Upper lobe of left lung (tissue), 6 donors: ENCODE measurements at regions not wholly inside any gene's neighbourhood (a gene's known extent, or its start where the extent isn't known, plus 50 kb on each side); places are given as distances from the start of the nearest gene placed in this dataset.

Experiments
- ATAC-seq, 2 donors: fragments of 200-7000 bp; cut with Tn5 transposase; one replicate each; pipeline ENCODE4 v1.9.1; 2022; ENCODE audit warnings: mild to moderate bottlenecking in 2 of 2, moderate library complexity in 2 of 2; ENCODE audit not compliant: low FRiP score in 2 of 2
- DNase-seq, 2 donors: peaks; one replicate each; pipeline ENCODE4 v3.0.0-alpha.2; 2019 to 2020
- H3K27ac ChIP-seq, 4 donors: fragments of 200-600 bp; sonication (generic); one replicate each; pipeline ENCODE4 v1.5.1; 2016 to 2019
- H3K27me3 ChIP-seq, 4 donors: fragments of 200-600 bp; sonication (generic); one replicate each; pipeline ENCODE4 v1.5.1; 2017 to 2019
- H3K36me3 ChIP-seq, 4 donors: fragments of 200-600 bp; sonication (generic); one replicate each; pipeline ENCODE4 v1.5.1; 2016 to 2019
- H3K4me1 ChIP-seq, 4 donors: fragments of 200-600 bp; sonication (generic); one replicate each; pipeline ENCODE4 v1.5.1; 2018 to 2019
- H3K4me3 ChIP-seq, 4 donors: fragments of 200-600 bp; sonication (generic); one replicate each; pipeline ENCODE4 v1.5.1; 2017 to 2019; ENCODE audit warnings: mild to moderate bottlenecking in 2 of 4, moderate library complexity in 1 of 4
- H3K9me3 ChIP-seq, 4 donors: fragments of 200-600 bp; sonication (generic); one replicate each; pipeline ENCODE4 v1.5.1; 2018 to 2019
- EP300 ChIP-seq, 4 donors: sonication (generic); formaldehyde crosslinking; IDR thresholded peaks; one replicate each; pipeline ENCODE4 v1.5.1; 2017; ENCODE audit warnings: antibody characterized with exemption in 4 of 4, control low read depth in 2 of 4
- POLR2A ChIP-seq, 4 donors: fragments of 450-650 bp; IDR thresholded peaks; one replicate each; pipeline ENCODE4 v1.5.1; 2016 to 2017; ENCODE audit warnings: antibody characterized with exemption in 4 of 4, mild to moderate bottlenecking in 2 of 4
- POLR2AphosphoS5 ChIP-seq, 2 donors: sonication (generic); formaldehyde crosslinking; IDR thresholded peaks; one replicate each; pipeline ENCODE4 v1.5.1; 2017; ENCODE audit warnings: antibody characterized with exemption in 2 of 2
- WGBS, 2 donors: methylation state at CpG; one replicate each; pipeline ENCODE4 v1.1.5; 2017 to 2018; 5-methylcytosine and 5-hydroxymethylcytosine counted together
- TF ChIP-seq, protein P1 (sequence below), 6 experiments: fragments of 450-650 bp in 4 of 6; fragments of 200-600 bp in 2 of 6; sonication (generic) in 2 of 6; IDR thresholded peaks; one replicate each; pipeline ENCODE4 v1.5.1; 2016 to 2019; ENCODE audit warnings: antibody characterized with exemption in 6 of 6
- donor health status: DM: no; HTN: no; CAD: no; lungs with moderate emphysema.
- donor health status: DM: no; HTN: yes; CAD: no; lungs with severe emphysema.

DNA sequence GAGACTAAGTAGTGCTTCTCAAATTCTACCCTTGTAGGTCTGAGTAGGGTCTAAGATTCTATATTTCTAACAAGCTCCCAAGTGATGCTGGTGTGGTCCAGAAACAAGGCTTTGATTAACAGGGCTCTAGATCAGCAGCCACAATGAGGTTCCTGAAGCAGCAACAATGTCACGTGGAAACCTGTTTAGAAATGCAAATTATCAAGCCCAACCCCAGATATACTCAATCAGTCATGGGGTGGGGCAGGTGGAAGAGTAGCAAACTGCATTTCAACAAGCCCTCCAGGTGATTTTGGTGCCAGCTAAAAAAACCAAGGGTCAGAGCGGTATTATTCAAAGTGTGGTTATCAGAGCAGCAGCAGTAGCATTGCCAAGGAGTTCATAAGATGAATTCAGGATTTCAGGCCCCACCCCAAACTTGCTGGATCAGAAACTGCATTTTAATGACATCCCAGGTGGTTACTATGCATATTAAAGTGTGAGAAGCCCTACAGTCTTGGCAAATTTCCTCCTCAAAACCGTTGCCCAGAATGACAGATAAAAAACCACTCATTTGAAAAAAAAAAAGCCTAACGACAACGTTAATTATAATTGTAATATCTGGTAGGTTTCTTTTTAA, 199.2 kb downstream of the AHR start:
- Histone ChIP-seq H3K36me3 (no peaks in the 10 kb centered on the region), H3K27me3 (no peaks in the 10 kb centered on the region), H3K4me1 (peaks cover 0 to 5% (median 1%) of the 10 kb centered on the region in 4 donors), H3K4me3 (no peak overlapping the region), H3K27ac (no peak overlapping the region), H3K9me3 (no peaks in the 10 kb centered on the region)
- ATAC-seq (no peak), DNase-seq (no peak)
- WGBS, 2 donors: 69 to 78% methylated on average over 5 of the region's 5 CpGs
- TF ChIP-seq, protein P1, sequence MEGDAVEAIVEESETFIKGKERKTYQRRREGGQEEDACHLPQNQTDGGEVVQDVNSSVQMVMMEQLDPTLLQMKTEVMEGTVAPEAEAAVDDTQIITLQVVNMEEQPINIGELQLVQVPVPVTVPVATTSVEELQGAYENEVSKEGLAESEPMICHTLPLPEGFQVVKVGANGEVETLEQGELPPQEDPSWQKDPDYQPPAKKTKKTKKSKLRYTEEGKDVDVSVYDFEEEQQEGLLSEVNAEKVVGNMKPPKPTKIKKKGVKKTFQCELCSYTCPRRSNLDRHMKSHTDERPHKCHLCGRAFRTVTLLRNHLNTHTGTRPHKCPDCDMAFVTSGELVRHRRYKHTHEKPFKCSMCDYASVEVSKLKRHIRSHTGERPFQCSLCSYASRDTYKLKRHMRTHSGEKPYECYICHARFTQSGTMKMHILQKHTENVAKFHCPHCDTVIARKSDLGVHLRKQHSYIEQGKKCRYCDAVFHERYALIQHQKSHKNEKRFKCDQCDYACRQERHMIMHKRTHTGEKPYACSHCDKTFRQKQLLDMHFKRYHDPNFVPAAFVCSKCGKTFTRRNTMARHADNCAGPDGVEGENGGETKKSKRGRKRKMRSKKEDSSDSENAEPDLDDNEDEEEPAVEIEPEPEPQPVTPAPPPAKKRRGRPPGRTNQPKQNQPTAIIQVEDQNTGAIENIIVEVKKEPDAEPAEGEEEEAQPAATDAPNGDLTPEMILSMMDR (IDR thresholded peaks at IDR 0.05): no peak
- no peak for TF ChIP-seq EP300 (IDR thresholded peaks at IDR 0.05)
- no peak for TF ChIP-seq POLR2AphosphoS5 (IDR thresholded peaks at IDR 0.05)
- no peak for TF ChIP-seq POLR2A (IDR thresholded peaks at IDR 0.05)

DNA sequence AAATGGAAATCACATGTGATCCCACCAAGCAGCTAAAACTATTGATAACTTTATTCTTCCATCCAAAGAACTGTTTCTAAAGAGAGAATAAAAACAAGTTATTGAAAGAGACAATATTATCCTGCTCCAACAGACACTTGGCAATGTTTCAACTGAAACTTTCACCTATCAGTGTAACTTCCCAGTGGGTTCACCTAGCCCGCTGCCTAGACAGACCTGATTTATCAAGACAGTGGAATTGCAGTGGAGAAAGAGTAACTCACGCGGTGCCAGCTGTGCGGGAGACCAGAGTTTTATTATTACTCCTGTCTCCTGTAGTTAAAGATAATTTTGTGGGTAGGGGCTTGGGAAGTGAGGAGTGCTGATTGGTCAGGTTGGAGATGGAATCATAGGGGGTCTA, 199.8 kb downstream of the AHR start:
- Histone ChIP-seq H3K9me3 (no peaks in the 10 kb centered on the region), H3K4me3 (no peak overlapping the region), H3K27ac (no peak overlapping the region), H3K36me3 (no peaks in the 10 kb centered on the region), H3K27me3 (no peaks in the 10 kb centered on the region), H3K4me1 (peaks cover 0 to 5% (median 1%) of the 10 kb centered on the region in 4 donors)
- DNase-seq (no peak), ATAC-seq (no peak)
- 89 to 94% methylated on average over 4 of the region's 4 CpGs for WGBS, 2 donors
- TF ChIP-seq POLR2A (IDR thresholded peaks at IDR 0.05) (no peak), POLR2AphosphoS5 (IDR thresholded peaks at IDR 0.05) (no peak)
- TF ChIP-seq, protein P1 (IDR thresholded peaks at IDR 0.05): no peak

DNA sequence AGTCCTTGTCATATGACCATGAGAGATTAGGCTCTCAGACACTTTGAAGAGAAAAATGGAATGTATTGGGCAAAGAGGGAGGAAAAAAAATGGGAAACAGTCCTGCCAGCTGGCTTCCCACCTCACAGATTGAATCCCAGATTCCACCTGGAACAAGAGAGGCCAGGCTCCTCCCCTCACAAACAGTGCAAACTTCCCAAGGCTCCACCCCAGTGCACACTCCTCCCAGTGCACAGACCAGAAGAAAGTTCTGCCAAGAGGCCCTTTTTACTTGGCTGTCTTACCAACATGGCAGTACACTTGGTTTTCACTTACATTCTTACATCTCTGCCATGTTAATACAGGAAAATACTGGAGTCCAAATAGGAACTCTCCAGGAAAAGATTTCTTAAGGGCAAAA, 202.3 kb downstream of the AHR start:
- no peaks in the 10 kb centered on the region for H3K27me3 ChIP-seq
- no peak for DNase-seq
- TF ChIP-seq POLR2A (IDR thresholded peaks at IDR 0.05) (no peak), POLR2AphosphoS5 (IDR thresholded peaks at IDR 0.05) (no peak), EP300 (IDR thresholded peaks at IDR 0.05) (no peak)
- TF ChIP-seq, protein P1 (IDR thresholded peaks at IDR 0.05): no peak
- H3K36me3 ChIP-seq: no peaks in the 10 kb centered on the region
- H3K9me3 ChIP-seq: no peaks in the 10 kb centered on the region
- H3K27ac ChIP-seq: no peak overlapping the region
- peaks cover 0 to 5% (median 4%) of the 10 kb centered on the region in 4 donors for H3K4me1 ChIP-seq
- no peak for ATAC-seq
- no peak overlapping the region for H3K4me3 ChIP-seq

DNA sequence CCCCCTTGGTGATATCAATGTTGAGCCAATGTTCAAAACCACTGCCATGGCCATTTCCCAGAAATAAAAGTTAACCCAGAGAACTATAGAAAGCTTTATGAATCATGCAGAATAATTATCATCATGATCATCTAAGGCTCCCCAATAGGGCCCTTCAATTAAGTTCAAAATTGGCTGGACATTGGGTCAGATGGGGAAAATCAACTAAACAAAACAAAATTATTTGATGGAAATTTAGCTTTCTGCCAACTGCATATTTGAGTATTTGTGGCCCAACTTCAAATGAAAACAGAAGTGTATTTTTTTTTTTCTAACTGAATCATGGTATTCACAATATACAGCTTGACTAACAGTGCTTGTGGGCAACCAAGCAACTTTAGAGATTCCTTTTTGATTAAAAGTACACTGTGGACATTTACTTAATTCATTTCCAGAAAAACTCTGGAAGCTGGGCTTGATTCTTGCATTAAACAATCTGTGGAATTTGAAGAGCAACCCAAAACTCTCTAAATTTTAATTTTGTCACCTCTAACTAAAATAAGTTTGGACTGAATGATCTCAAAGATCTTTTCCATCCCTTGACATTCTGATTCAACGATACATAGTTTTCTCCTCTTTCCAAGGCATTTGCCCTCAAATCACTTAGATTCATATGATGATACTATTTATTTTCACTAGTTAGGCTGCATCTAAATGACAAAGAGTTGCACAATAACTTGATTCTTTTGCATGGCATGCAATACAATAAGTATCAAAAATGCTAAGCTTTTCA, 203.2 kb downstream of the AHR start:
- no peaks in the 10 kb centered on the region for H3K27me3 ChIP-seq
- TF ChIP-seq POLR2AphosphoS5 (IDR thresholded peaks at IDR 0.05): no peak
- no peak for TF ChIP-seq POLR2A (IDR thresholded peaks at IDR 0.05)
- TF ChIP-seq, protein P1 (IDR thresholded peaks at IDR 0.05): no peak
- TF ChIP-seq EP300 (IDR thresholded peaks at IDR 0.05): no peak
- H3K36me3 ChIP-seq: no peaks in the 10 kb centered on the region
- no peak for ATAC-seq
- no peak overlapping the region for H3K27ac ChIP-seq
- H3K9me3 ChIP-seq: no peaks in the 10 kb centered on the region
- peaks cover 0 to 7% (median 5%) of the 10 kb centered on the region in 4 donors for H3K4me1 ChIP-seq
- WGBS, 2 donors: 88 to 93% methylated on average over 1 of the region's 1 CpG
- H3K4me3 ChIP-seq: no peak overlapping the region
- no peak for DNase-seq
